ENCODE measurements at regions not wholly inside any gene's neighbourhood (a gene's known extent, or its start where the extent isn't known, plus 50 kb on each side); places are given as distances from the start of the nearest gene placed in this dataset.

GRCh38 chr16:51757124-51757470, 606.0 kb upstream of the SALL1 start:
- Histone ChIP-seq H3K4me3 (ENCODE audit: low read length in 3 of 3) (peak overlapping the region in 1 of 3 donors; percentile 50), H3K36me3 (ENCODE audit: control insufficient read depth in 2 of 3, insufficient read depth in 3 of 3, low read length in 3 of 3) (no peaks in the 10 kb centered on the region), H3K27me3 (ENCODE audit: control insufficient read depth, insufficient read depth, low read length) (no peaks in the 10 kb centered on the region), H3K9ac (ENCODE audit: low read length in 3 of 3) (no peak overlapping the region), H3K27ac (ENCODE audit: low read depth in 2 of 2, low read length in 2 of 2) (no peak overlapping the region), H3K4me1 (ENCODE audit: control insufficient read depth in 2 of 3, insufficient read depth in 2 of 3, low read depth in 1 of 3, low read length in 3 of 3) (no peaks in the 10 kb centered on the region), H3K9me3 (ENCODE audit: control insufficient read depth in 2 of 3, insufficient read depth in 1 of 3, low read length in 3 of 3) (no peaks in the 10 kb centered on the region)
- no peak for TF ChIP-seq CTCF (IDR thresholded peaks at IDR 0.05; ENCODE audit: borderline replicate concordance, extremely low read depth, insufficient read depth)
- intact Hi-C loops (cut with DNase I) = no loop called here
- FAIRE-seq (no peak), DNase-seq (no peak)

GRCh38 chr16:51756447-51757123, 605.5 kb upstream of the SALL1 start:
- Histone ChIP-seq H3K36me3 (ENCODE audit: control insufficient read depth in 2 of 3, insufficient read depth in 3 of 3, low read length in 3 of 3) (no peaks in the 10 kb centered on the region), H3K9ac (ENCODE audit: low read length in 3 of 3) (peak overlapping the region in 1 of 3 donors; percentile 4), H3K4me1 (ENCODE audit: control insufficient read depth in 2 of 3, insufficient read depth in 2 of 3, low read depth in 1 of 3, low read length in 3 of 3) (no peaks in the 10 kb centered on the region), H3K27me3 (ENCODE audit: control insufficient read depth, insufficient read depth, low read length) (no peaks in the 10 kb centered on the region), H3K9me3 (ENCODE audit: control insufficient read depth in 2 of 3, insufficient read depth in 1 of 3, low read length in 3 of 3) (no peaks in the 10 kb centered on the region), H3K4me3 (ENCODE audit: low read length in 3 of 3) (peak overlapping the region in 2 of 3 donors; percentile 50 to 63), H3K27ac (ENCODE audit: low read depth in 2 of 2, low read length in 2 of 2) (peak overlapping the region in 1 of 2 donors; percentile 19)
- intact Hi-C loops (cut with DNase I) = no loop called here
- no peak for TF ChIP-seq CTCF (IDR thresholded peaks at IDR 0.05; ENCODE audit: borderline replicate concordance, extremely low read depth, insufficient read depth)
- peak in 3 of 5 donors; percentile 42 to 73 (median 47) for DNase-seq
- FAIRE-seq = no peak

GRCh38 chr16:51755577-51756355, 604.7 kb upstream of the SALL1 start:
- TF ChIP-seq CTCF (IDR thresholded peaks at IDR 0.05; ENCODE audit: borderline replicate concordance, extremely low read depth, insufficient read depth) = no peak
- Histone ChIP-seq H3K27ac (ENCODE audit: low read depth in 2 of 2, low read length in 2 of 2) (no peak overlapping the region), H3K9ac (ENCODE audit: low read length in 3 of 3) (peak overlapping the region in 1 of 3 donors; percentile 29), H3K9me3 (ENCODE audit: control insufficient read depth in 2 of 3, insufficient read depth in 1 of 3, low read length in 3 of 3) (no peaks in the 10 kb centered on the region), H3K36me3 (ENCODE audit: control insufficient read depth in 2 of 3, insufficient read depth in 3 of 3, low read length in 3 of 3) (no peaks in the 10 kb centered on the region), H3K27me3 (ENCODE audit: control insufficient read depth, insufficient read depth, low read length) (no peaks in the 10 kb centered on the region), H3K4me1 (ENCODE audit: control insufficient read depth in 2 of 3, insufficient read depth in 2 of 3, low read depth in 1 of 3, low read length in 3 of 3) (no peaks in the 10 kb centered on the region), H3K4me3 (ENCODE audit: low read length in 3 of 3) (peak overlapping the region in 1 of 3 donors; percentile 63)
- intact Hi-C loops (cut with DNase I) = no loop called here
- no peak for FAIRE-seq
- DNase-seq = no peak
